LNCAP (cell line): ENCODE measurements at regions not wholly inside any gene's neighbourhood (a gene's known extent, or its start where the extent isn't known, plus 50 kb on each side); places are given as distances from the start of the nearest gene placed in this dataset.

Experiments
- TF ChIP-seq, protein P1 (sequence below): fragments of 450-650 bp; IDR thresholded peaks from 2 replicates; pipeline ENCODE4 v1.5.1; 2017; ENCODE audit warnings: mild to moderate bottlenecking

DNA sequence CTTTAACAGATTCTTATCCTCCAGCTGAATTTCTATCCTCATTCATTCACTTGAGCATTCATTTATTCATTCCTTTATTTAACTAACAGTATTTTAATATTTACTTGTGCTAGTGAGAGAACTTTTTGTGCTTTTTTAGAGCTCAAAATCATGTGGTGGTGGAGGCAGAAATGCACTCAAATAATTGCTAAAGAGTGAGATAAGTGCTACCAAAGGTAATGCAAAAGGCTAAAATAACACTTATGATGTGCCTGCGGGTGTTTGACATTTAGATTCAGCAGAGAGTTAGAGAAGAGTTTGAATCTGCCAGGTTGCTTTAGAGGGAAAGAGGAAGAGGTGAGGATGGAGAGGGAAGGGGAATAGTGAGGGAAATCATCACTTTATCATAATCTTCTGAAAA lies 431.5 kb upstream of the EDIL3 start:
- TF ChIP-seq, protein P1, sequence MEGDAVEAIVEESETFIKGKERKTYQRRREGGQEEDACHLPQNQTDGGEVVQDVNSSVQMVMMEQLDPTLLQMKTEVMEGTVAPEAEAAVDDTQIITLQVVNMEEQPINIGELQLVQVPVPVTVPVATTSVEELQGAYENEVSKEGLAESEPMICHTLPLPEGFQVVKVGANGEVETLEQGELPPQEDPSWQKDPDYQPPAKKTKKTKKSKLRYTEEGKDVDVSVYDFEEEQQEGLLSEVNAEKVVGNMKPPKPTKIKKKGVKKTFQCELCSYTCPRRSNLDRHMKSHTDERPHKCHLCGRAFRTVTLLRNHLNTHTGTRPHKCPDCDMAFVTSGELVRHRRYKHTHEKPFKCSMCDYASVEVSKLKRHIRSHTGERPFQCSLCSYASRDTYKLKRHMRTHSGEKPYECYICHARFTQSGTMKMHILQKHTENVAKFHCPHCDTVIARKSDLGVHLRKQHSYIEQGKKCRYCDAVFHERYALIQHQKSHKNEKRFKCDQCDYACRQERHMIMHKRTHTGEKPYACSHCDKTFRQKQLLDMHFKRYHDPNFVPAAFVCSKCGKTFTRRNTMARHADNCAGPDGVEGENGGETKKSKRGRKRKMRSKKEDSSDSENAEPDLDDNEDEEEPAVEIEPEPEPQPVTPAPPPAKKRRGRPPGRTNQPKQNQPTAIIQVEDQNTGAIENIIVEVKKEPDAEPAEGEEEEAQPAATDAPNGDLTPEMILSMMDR = no peak

DNA sequence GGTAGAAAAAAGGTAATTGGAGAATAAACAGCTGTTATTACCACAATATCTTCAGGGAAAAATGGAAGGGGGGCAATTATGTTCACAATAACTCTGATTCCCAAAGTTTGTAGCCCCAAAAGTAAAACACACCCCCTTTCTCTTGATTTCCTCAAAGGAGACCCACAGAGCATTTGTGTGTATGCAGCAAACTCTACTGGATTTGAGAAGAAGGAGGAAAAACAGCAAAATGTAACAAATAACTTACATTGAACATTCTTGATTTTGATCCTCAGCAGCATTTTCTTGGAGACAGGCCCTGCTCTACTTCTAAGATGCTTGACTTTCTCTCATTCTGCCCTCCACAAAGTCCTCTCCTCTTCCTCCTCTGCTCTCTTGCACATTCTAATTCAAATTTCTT lies 420.8 kb upstream of the EDIL3 start:
- TF ChIP-seq, protein P1 = no peak

DNA sequence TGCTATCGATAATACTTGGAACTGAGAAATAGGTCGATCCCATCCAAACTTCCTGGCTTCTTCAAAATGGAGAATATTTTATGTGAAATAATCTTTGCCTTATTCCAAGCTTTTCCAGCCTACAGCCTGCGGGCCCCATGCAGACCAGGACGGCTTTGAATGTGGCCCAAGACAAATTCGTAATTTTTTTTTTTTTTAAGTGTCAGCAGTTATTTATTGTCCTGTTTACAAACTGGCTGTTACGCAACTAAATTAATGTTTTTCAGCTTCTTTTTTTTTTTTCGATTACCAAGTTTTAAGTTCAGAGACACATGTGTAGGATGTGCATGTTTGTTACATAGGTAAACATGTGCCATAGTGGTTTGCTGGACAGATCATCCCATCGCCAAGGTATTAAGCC lies 411.7 kb upstream of the EDIL3 start:
- TF ChIP-seq, protein P1 = no peak

DNA sequence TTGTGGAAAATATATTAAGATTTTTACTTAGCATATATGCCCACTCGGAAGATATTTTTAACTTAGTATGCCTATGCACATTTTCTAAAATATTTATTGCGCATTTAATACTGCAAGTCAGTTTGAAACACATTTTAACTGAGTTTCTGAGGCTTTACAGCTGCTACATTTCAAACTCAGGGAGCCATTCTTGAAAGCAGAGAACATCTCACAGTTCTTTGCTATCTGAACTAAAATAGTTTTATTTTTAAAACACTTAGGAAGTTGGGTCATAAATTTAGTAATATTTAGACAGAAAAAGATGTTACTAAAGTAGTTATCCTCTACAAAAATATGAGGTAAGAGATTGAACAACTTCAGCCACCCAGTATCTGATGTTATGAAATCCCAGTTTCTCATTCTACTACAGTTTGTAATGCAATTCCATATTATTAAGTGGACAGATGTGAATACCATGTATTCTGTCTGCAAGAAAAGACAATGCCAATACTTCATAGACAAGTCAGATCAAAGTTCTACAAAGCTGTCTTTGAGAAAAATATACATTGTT lies 409.9 kb upstream of the EDIL3 start:
- TF ChIP-seq, protein P1 = no peak

DNA sequence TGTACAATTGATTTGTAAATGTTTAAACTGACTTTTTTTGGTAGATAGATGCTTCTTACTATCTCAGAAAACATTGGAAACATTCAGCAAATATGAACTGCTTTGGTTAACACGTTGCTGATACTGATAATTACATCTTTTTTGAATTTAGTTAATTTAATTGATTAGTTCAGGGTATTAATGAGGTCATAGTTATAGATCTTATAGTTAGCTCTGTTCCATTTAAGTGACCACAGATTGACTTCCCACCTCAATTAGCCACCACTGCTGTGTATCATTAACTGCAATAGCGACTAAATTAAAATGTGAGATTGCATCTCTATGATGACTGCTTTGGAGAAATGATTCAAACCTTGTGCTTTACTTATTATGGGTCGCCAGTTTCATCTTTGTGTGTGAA lies 407.1 kb upstream of the EDIL3 start:
- TF ChIP-seq, protein P1 = no peak

DNA sequence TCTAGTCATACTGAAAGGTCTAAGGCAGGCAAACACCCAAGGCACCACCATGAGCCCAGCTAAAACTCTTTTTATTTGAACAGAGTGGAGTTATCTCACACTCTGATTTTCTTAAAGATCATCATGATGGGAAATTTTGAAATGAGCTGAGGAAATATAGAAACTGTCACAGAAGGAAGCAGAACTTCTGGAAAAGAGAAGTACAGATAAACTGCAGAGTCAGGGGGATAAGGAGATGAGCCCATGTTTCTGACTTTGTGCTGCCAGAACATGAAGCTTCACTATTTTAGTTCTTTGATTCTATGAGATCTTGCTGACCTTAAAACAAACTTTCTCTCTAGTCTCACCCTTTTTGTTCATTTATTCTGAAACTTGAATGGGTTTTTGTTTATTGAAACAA lies 406.5 kb upstream of the EDIL3 start:
- TF ChIP-seq, protein P1 = no peak

DNA sequence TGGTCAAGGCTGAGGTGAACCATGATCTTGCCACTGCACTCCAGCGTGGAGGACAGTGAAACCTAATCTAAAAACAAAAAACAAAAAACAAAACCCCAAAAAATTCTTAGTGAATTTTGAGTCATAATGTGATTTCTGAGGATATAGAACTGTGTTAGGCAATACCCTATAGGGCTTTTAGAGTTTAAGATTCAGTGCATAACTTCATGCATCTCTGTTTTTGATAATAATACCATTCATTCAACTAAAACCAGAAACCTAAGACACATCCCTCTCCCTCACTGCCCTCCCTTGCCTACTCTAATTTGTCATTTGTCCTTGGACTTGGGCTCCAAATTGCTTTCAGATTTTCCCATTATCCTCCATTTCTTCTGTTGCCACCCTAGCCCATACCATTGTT lies 405.7 kb upstream of the EDIL3 start:
- TF ChIP-seq, protein P1 = no peak

DNA sequence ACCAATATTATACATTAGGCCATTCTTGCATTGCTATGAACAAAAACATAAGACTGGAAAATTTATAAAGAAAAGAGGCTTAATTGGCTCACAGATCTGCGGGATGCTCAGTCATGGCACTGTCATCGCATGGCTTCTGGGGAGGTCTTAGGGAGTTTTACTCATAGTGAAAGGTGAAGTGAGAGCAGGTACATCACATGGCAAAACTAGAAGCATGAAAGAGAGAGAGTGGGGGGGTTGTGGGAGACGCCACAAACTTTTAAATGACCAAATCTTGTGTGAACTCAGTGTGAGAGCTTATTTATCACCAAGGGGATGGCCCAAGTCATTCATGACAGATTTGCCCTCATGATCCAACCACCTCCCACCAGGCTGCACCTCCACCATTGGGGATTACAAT lies 398.3 kb upstream of the EDIL3 start:
- TF ChIP-seq, protein P1 = no peak
